Endothelial cell of umbilical vein (primary cell): ENCODE measurements at regions not wholly inside any gene's neighbourhood (a gene's known extent, or its start where the extent isn't known, plus 50 kb on each side); places are given as distances from the start of the nearest gene placed in this dataset.

Experiments
- BruUV-seq: library from RNA; stranded (reverse); fragments of 400-500 nt; replicated peaks from 2 replicates; lab custom pipeline; 2021; lab: Mats Ljungman, UMichigan
- CTCF ChIA-PET: fragments of 300-600, 350-600 bp; sonication (Branson Sonifier 250); formaldehyde crosslinking; loops from one replicate; lab custom pipeline; 2021; ENCODE audit warnings: antibody characterized with exemption, inconsistent platforms; lab: Charles Lee
- POLR2A ChIA-PET: fragments of 300-600, 350-600 bp; sonication (Branson Sonifier 250); formaldehyde crosslinking; loops from one replicate; lab custom pipeline; 2021; ENCODE audit warnings: antibody characterized with exemption, inconsistent platforms; lab: Charles Lee
- DNase-seq: peaks from one replicate; pipeline ENCODE4 v3.0.0-alpha.2; 2011; ENCODE audit warnings: low read depth, low spot score
- FAIRE-seq: peaks from 2 replicates; lab custom pipeline; 2011; peaks lifted over from hg19 to GRCh38; lab: Jason Lieb, UNC
- H2AFZ ChIP-seq: 2 replicates; pipeline ENCODE4 v1.6.0; 2012; ENCODE audit warnings: low read depth, low read length, control low read depth, inconsistent platforms
- H3K27ac ChIP-seq: 2 replicates; pipeline ENCODE4 v1.5.1; 2011; ENCODE audit warnings: low read depth, mild to moderate bottlenecking, control low read depth, low read length, moderate library complexity; ENCODE audit not compliant: insufficient read depth
- H3K27me3 ChIP-seq, 2 experiments: 2 replicates each; pipeline versions ENCODE4 v1.6.0 to v1.6.1; 2011; ENCODE audit warnings: low read length in 2 of 2, mixed read lengths in 1 of 2; ENCODE audit not compliant: control insufficient read depth in 2 of 2, insufficient read depth in 2 of 2
- H3K36me3 ChIP-seq, 2 experiments: 2 replicates in 1 of 2; 3 replicates in 1 of 2; pipeline ENCODE4 v1.5.1; 2011; ENCODE audit warnings: low read length in 2 of 2, mild to moderate bottlenecking in 1 of 2, moderate library complexity in 1 of 2; ENCODE audit not compliant: control insufficient read depth in 2 of 2, insufficient read depth in 2 of 2; ENCODE audit errors: extremely low read depth in 1 of 2
- H3K4me1 ChIP-seq: 3 replicates; pipeline ENCODE4 v1.5.1; 2011; ENCODE audit warnings: mild to moderate bottlenecking, low read length; ENCODE audit not compliant: control insufficient read depth, insufficient read depth; ENCODE audit errors: extremely low read depth
- H3K4me2 ChIP-seq: 2 replicates; pipeline ENCODE4 v1.6.1; 2011; ENCODE audit warnings: low read length, control low read depth, mixed read lengths; ENCODE audit not compliant: insufficient read depth
- H3K4me3 ChIP-seq, 3 experiments: fragments of 200-600 bp in 1 of 3; sonication (generic), shearing (Covaris generic) in 1 of 3; replicated peaks in 1 of 3; 2 replicates each; pipeline ENCODE4 v1.5.1; 2011 to 2016; ENCODE audit warnings: control low read depth in 3 of 3, low read length in 3 of 3, mild to moderate bottlenecking in 2 of 3, inconsistent platforms in 1 of 3, low read depth in 1 of 3, moderate library complexity in 1 of 3; ENCODE audit not compliant: insufficient read depth in 1 of 3
- H3K79me2 ChIP-seq: 2 replicates; pipeline ENCODE4 v1.6.0; 2012; ENCODE audit warnings: low read length, inconsistent platforms; ENCODE audit not compliant: control insufficient read depth, insufficient read depth
- H3K9ac ChIP-seq: replicated peaks from 2 replicates; pipeline ENCODE3; 2011; ENCODE audit warnings: low read length, control low read depth; ENCODE audit not compliant: insufficient read depth; ENCODE audit errors: extremely low read depth
- H3K9me1 ChIP-seq: replicated peaks from 3 replicates; pipeline ENCODE4 v1.6.0; 2011; ENCODE audit warnings: mild to moderate bottlenecking, low read length; ENCODE audit not compliant: control insufficient read depth, insufficient read depth; ENCODE audit errors: extremely low read depth
- H3K9me3 ChIP-seq: replicated peaks from 2 replicates; pipeline ENCODE4 v1.5.1; 2012; ENCODE audit warnings: low read length, inconsistent platforms; ENCODE audit not compliant: control insufficient read depth, insufficient read depth
- H4K20me1 ChIP-seq: replicated peaks from 2 replicates; pipeline ENCODE3; 2011; ENCODE audit warnings: mild to moderate bottlenecking, low read length; ENCODE audit not compliant: control insufficient read depth, insufficient read depth; ENCODE audit errors: extremely low read depth
- CTCF ChIP-seq, 2 donors: IDR thresholded peaks; 1 replicate in 1 of 2; 2 replicates in 1 of 2; pipeline ENCODE4 v1.5.1; 2011; ENCODE audit warnings: low read length in 2 of 2, mild to moderate bottlenecking in 2 of 2, moderate library complexity in 2 of 2, control low read depth in 1 of 2, inconsistent platforms in 1 of 2, low read depth in 1 of 2; ENCODE audit not compliant: insufficient read depth in 1 of 2; ENCODE audit errors: extremely low read depth in 1 of 2
- EZH2 ChIP-seq: IDR thresholded peaks from 2 replicates; pipeline ENCODE4 v1.6.1; 2012; ENCODE audit warnings: borderline replicate concordance, low read depth, mild to moderate bottlenecking, moderate library complexity, low read length, inconsistent platforms; ENCODE audit not compliant: severe bottlenecking
- FOS ChIP-seq: IDR thresholded peaks from 2 replicates; pipeline ENCODE4 v1.6.1; 2011; ENCODE audit warnings: mild to moderate bottlenecking, low read length, moderate library complexity, borderline replicate concordance; ENCODE audit not compliant: insufficient read depth
- GATA2 ChIP-seq: IDR thresholded peaks from 2 replicates; pipeline ENCODE4 v1.7.0; 2011; ENCODE audit warnings: low read depth, mild to moderate bottlenecking, moderate library complexity, mixed read lengths, low read length; ENCODE audit not compliant: insufficient read length, insufficient read depth
- JUN ChIP-seq: IDR thresholded peaks from 2 replicates; pipeline ENCODE4 v1.6.1; 2011; ENCODE audit warnings: borderline replicate concordance, low read depth; ENCODE audit not compliant: insufficient read length, insufficient read depth
- MYC ChIP-seq: IDR thresholded peaks from one replicate; pipeline ENCODE4 v1.6.1; 2011; ENCODE audit warnings: mild to moderate bottlenecking, low read depth, low read length
- POLR2A ChIP-seq: IDR thresholded peaks from 2 replicates; pipeline ENCODE4 v1.6.1; 2012; ENCODE audit warnings: low read depth, mild to moderate bottlenecking, control low read depth, low read length
- dilution Hi-C: fragments of 300-500 bp; cut with MboI; formaldehyde crosslinking; loops from one replicate; pipeline ENCODE4 v1.15.0; 2019; ENCODE audit warnings: low sequenced_read_pairs; ENCODE audit not compliant: extremely low pct_ligation_motif_present
- intact Hi-C: fragments of 100-400 bp; cut with micrococcal nuclease; formaldehyde crosslinking; loops from one replicate; pipeline ENCODE4 v1.10.0; 2022

GRCh38 chr16:74192281-74192797, 104.3 kb upstream of the PSMD7 start:
- Histone ChIP-seq H3K4me2 (no peak overlapping the region), H3K9ac (no peak overlapping the region), H3K9me3 (no peaks in the 10 kb centered on the region), H3K27me3 (no peaks in the 10 kb centered on the region), H3K4me1 (no peaks in the 10 kb centered on the region), H3K27ac (no peak overlapping the region), H2AFZ (no peak overlapping the region), H4K20me1 (no peaks in the 10 kb centered on the region), H3K36me3 (no peaks in the 10 kb centered on the region), H3K79me2 (no peaks in the 10 kb centered on the region), H3K4me3 (no peak overlapping the region), H3K9me1 (no peaks in the 10 kb centered on the region)
- ChIA-PET CTCF (interaction anchor here (1.0 kb wide), 1 partner anchor 35 kb away, joined by 3 read pairs; no protein-coding TSS in a partner anchor), POLR2A (no interaction called here)
- no TSS peak for BruUV-seq
- intact Hi-C loops: no loop called here
- no peak for FAIRE-seq
- dilution Hi-C loops: no loop called here
- DNase-seq: no peak
- TF ChIP-seq EZH2: no peak
- no peak for TF ChIP-seq MYC
- TF ChIP-seq CTCF (IDR thresholded peaks at IDR 0.05; ENCODE audit: extremely low read depth in 1 of 2, insufficient read depth in 1 of 2, low read depth in 1 of 2, low read length in 2 of 2): no peak

DNA sequence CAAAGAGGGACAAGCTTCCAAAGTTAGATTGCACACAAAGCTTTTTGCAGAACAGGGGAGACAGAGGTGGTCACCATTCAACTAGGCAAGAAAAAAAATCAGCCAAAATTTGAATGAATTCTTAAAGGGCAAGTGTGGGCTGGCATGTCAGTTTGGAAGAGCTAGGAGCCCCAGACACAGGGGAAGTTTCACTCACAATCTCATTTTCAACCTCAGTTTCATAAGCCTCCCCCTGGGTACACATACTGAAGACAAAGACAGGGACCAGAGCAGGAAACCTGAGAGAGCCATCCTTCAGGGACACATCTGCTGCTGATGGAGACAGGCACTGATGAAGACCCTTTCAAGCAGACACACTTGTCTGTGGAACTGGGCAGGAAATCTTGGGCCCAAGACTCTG, 106.3 kb upstream of the PSMD7 start:
- ChIA-PET POLR2A (no interaction called here), CTCF (no interaction called here)
- Histone ChIP-seq H3K9me1 (no peaks in the 10 kb centered on the region), H3K27me3 (no peaks in the 10 kb centered on the region), H4K20me1 (no peaks in the 10 kb centered on the region), H3K9me3 (no peaks in the 10 kb centered on the region), H3K36me3 (no peaks in the 10 kb centered on the region), H3K4me3 (no peak overlapping the region), H3K4me2 (no peak overlapping the region), H3K9ac (no peak overlapping the region), H3K4me1 (no peaks in the 10 kb centered on the region), H3K79me2 (no peaks in the 10 kb centered on the region), H3K27ac (no peak overlapping the region), H2AFZ (no peak overlapping the region)
- intact Hi-C loops (no loop called here), dilution Hi-C loops (no loop called here)
- no peak for DNase-seq
- BruUV-seq: no TSS peak
- no peak for FAIRE-seq
- TF ChIP-seq POLR2A (no peak), GATA2 (no peak), JUN (no peak), FOS (no peak), MYC (no peak)
